ENCODE measurements at regions not wholly inside any gene's neighbourhood (a gene's known extent, or its start where the extent isn't known, plus 50 kb on each side); places are given as distances from the start of the nearest gene placed in this dataset.
"Not testable (repeated sequence)": the region's sequence is repeated elsewhere in the genome, so short reads cannot be mapped to it uniquely, and the experiment has no call there.

DNA sequence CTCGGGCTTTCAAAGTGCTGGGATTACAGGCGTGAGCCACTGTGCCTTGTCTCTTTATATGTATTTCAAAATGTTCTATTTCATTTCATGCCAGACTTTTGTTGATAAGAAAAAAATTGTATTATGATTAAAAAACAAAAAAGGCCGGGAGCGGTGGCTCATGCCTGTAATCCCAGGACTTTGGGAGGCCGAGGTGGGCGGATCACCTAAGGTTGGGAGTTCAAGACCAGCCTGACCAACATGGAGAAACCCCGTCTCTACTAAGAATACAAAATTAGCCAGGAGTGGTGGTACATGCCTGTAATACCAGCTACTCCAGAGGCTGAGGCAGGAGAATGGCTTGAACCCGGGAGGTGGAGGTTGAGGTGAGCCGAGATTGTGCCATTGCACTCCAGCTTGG lies 121.9 kb downstream of the KCNJ18 start:
- DNase-seq; intact Hi-C loops (cut with DNase I); H3K27me3 ChIP-seq (ENCODE audit: low read depth); H3K36me3 ChIP-seq; H3K9me3 ChIP-seq; H3K4me3 ChIP-seq; H3K4me1 ChIP-seq; H3K27ac ChIP-seq; ATAC-seq: not testable (repeated sequence)

DNA sequence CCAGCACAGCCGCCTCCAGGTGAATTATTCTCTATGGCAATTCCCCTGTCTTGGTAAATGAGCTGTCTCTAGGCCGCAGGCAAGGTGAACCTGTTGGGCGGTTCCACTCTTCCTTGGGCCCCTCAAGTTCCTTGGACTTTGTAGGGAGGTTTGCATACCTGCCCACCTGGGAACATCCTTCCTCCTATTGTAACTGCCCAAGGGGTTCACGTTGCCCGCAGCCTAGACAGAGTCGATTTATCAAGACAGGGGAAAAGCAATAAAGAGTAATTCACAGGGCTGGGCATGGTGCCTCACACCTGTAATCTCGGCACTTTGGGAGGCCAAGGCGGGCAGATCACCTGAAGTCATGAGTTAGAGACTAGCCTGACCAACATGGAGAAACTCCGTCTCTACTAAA lies 122.5 kb downstream of the KCNJ18 start:
- Histone ChIP-seq H3K27ac (no peak overlapping the region), H3K36me3 (no peaks in the 10 kb centered on the region), H3K27me3 (ENCODE audit: low read depth) (no peaks in the 10 kb centered on the region), H3K4me1 (no peaks in the 10 kb centered on the region), H3K9me3 (no peaks in the 10 kb centered on the region), H3K4me3 (no peak overlapping the region)
- TF ChIP-seq, protein P1, sequence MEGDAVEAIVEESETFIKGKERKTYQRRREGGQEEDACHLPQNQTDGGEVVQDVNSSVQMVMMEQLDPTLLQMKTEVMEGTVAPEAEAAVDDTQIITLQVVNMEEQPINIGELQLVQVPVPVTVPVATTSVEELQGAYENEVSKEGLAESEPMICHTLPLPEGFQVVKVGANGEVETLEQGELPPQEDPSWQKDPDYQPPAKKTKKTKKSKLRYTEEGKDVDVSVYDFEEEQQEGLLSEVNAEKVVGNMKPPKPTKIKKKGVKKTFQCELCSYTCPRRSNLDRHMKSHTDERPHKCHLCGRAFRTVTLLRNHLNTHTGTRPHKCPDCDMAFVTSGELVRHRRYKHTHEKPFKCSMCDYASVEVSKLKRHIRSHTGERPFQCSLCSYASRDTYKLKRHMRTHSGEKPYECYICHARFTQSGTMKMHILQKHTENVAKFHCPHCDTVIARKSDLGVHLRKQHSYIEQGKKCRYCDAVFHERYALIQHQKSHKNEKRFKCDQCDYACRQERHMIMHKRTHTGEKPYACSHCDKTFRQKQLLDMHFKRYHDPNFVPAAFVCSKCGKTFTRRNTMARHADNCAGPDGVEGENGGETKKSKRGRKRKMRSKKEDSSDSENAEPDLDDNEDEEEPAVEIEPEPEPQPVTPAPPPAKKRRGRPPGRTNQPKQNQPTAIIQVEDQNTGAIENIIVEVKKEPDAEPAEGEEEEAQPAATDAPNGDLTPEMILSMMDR (IDR thresholded peaks at IDR 0.05), result no peak
- ATAC-seq, result no peak
- DNase-seq, result no peak
- intact Hi-C loops (cut with DNase I), result no loop called here

DNA sequence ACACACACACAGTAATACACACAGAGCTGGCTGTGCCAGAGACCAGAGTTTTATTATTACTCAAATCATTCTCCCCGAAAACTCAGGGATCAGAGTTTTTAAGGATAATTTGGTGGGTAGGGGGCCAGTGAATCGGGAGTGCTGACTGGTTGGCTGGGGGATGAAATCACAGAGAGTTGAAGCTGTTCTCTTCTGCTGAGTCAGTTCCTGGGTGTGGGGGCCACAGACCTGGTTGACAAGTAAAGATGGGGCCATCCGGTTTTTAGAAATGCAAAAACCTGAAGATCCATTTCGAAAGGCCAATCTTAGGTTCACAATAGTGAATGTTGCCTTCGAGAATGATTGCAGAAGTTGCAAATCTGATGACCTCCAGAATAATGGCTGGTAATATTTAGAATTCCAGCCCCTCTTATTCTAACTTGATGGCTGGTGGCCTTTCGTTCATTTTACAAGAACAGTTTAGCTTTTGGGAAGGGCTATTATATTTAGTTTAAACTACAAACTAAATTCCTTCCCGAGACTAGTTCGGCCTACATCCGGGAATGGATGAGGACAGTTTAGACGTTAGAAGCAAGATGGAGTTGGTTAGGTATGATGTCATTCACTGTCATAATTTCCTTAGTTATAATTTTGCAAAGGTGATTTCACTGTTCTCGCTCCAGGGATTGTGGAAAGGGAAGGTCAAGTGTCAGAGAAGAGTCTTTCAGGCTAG lies 123.2 kb downstream of the KCNJ18 start:
- Histone ChIP-seq H3K9me3 (no peaks in the 10 kb centered on the region), H3K36me3 (no peaks in the 10 kb centered on the region), H3K27me3 (ENCODE audit: low read depth) (no peaks in the 10 kb centered on the region), H3K27ac (no peak overlapping the region), H3K4me3 (no peak overlapping the region), H3K4me1 (no peaks in the 10 kb centered on the region)
- TF ChIP-seq, protein P1 (IDR thresholded peaks at IDR 0.05), result no peak
- intact Hi-C loops (cut with DNase I), result no loop called here
- ATAC-seq (no peak), DNase-seq (no peak)

DNA sequence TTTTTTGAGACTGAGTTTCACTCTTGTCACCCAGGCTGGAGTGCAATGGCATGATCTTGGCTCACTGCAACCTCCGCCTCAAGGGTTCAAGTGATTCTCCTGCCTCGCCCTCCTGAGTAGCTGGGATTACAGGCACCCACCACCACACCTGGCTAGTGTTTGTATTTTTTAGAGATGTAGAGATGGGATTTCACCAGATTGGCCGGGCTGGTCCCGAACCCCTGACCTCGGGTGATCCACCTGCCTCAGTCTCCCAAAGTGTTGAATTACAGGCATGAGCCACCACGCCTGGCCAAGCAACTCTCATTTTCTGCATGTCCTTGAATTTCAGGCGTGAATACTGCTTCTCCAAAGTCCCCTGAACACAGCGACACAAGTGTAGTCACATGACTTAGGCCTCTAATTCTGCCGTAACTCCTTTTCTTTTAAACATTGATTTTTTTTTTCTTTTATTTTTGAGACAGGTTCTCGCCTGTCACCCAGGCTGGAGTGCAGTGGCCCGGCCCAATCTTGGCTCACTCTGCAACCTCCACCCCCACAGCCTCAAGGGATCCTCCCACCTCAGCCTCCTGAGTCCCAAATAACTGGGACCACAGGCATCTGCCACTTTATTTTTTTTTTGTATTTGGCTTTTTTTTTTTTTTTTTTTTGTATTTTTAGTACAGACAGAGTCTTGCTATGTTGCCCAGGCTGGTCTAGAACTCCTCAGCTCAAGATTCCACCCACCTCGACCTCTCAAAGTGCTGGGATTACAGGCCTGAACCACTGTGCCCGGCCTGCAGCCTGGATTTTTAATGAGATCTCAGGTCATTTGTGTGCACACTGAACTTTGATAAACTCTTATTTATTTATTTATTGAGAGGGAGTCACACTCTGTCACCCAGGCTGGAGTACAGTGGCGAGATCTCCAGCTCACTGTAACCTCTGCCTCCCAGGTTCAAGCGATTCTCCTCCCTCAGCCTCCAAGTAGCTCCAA lies 124.6 kb downstream of the KCNJ18 start:
- Histone ChIP-seq H3K36me3 (no peaks in the 10 kb centered on the region), H3K27ac (no peak overlapping the region), H3K4me3 (no peak overlapping the region), H3K27me3 (ENCODE audit: low read depth) (no peaks in the 10 kb centered on the region), H3K4me1 (no peaks in the 10 kb centered on the region), H3K9me3 (no peaks in the 10 kb centered on the region)
- intact Hi-C loops (cut with DNase I), result no loop called here
- DNase-seq (no peak), ATAC-seq (no peak)
- TF ChIP-seq, protein P1 (IDR thresholded peaks at IDR 0.05), result no peak

DNA sequence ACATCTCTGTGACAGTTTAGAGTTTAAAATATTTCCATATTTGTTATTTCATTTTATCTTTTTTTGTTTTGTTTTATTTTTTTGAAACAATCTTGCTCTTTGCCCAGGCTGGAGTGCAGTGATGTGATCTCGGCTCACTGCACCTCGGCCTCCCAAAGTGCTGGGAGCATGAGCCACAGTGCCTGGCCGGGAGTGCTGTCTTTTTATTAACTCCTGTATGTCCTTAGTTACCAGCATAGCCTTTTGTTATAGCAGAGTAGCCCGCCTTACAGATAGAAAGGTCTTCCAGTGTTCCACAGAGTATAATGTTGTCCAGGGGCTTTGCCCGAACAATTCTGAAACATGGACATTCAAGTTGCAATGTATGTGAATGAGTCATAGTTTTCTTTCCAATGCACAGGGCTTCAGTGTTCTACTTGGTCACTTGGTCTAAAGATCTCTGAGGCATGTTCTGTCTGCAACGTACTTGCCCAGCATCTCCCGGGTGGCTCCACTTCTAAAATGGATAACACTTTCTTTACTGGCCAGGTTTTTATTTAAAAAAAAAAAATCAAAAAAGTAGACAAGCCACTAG lies 125.6 kb downstream of the KCNJ18 start:
- Histone ChIP-seq H3K27ac (no peak overlapping the region), H3K27me3 (ENCODE audit: low read depth) (no peaks in the 10 kb centered on the region), H3K9me3 (no peaks in the 10 kb centered on the region), H3K36me3 (no peaks in the 10 kb centered on the region), H3K4me3 (no peak overlapping the region), H3K4me1 (no peaks in the 10 kb centered on the region)
- ATAC-seq (no peak), DNase-seq (no peak)
- intact Hi-C loops (cut with DNase I), result no loop called here
- TF ChIP-seq, protein P1 (IDR thresholded peaks at IDR 0.05), result no peak

All from lower lobe of right lung (tissue), 2 donors.